GM12874 (cell line): ENCODE measurements at regions not wholly inside any gene's neighbourhood (a gene's known extent, or its start where the extent isn't known, plus 50 kb on each side); places are given as distances from the start of the nearest gene placed in this dataset.
A peak's percentile ranks its signal among the peaks of the same experiment; 100 is the strongest.

Experiments
- TF ChIP-seq, protein P1 (sequence below): IDR thresholded peaks from 2 replicates; pipeline ENCODE4 v1.5.1; 2011; ENCODE audit warnings: low read depth, mild to moderate bottlenecking, control low read depth, low read length, moderate library complexity; ENCODE audit not compliant: insufficient read depth

DNA sequence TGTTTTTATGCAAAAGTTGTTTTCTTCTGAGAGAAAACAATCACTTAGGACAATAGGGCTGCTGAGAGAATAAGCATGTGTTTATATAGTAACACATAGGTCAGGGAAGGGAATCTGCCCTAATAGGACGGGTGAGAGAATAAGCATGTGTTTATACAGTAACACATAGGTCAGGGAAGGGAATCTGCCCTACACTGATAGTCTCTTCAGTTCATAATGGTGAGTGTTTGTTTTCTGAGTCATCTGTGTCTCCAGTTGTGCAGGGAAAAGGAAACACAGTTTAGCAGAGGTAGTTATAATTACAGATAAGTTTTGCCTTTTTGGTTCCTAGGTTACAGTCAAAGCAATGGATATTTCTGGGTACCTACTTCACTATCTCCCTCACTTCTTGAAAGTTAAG lies 252.3 kb upstream of the CA10 start:
- TF ChIP-seq, protein P1, sequence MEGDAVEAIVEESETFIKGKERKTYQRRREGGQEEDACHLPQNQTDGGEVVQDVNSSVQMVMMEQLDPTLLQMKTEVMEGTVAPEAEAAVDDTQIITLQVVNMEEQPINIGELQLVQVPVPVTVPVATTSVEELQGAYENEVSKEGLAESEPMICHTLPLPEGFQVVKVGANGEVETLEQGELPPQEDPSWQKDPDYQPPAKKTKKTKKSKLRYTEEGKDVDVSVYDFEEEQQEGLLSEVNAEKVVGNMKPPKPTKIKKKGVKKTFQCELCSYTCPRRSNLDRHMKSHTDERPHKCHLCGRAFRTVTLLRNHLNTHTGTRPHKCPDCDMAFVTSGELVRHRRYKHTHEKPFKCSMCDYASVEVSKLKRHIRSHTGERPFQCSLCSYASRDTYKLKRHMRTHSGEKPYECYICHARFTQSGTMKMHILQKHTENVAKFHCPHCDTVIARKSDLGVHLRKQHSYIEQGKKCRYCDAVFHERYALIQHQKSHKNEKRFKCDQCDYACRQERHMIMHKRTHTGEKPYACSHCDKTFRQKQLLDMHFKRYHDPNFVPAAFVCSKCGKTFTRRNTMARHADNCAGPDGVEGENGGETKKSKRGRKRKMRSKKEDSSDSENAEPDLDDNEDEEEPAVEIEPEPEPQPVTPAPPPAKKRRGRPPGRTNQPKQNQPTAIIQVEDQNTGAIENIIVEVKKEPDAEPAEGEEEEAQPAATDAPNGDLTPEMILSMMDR = no peak

DNA sequence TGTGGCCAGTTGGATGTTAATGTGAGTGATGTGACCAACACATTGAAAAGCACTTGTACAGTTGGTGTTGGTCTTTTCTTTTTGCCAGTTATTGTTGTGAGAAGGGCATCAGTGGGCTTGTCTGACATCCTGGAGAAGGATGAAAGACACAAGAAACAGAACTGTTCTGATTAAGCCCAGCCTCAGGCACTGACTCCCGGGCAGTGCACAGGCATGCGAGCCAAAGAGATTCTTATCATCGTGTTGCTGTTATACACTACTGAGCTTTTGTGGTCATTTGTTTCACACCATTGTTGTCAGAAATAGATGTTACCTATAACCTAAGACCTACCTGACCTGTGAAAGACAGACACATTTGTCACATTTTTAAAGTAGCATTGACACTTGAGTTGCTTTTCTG lies 236.8 kb upstream of the CA10 start:
- TF ChIP-seq, protein P1 = no peak

GRCh38 chr17:52390422-52390821 lies 231.9 kb upstream of the CA10 start:
- TF ChIP-seq, protein P1 = no peak

DNA sequence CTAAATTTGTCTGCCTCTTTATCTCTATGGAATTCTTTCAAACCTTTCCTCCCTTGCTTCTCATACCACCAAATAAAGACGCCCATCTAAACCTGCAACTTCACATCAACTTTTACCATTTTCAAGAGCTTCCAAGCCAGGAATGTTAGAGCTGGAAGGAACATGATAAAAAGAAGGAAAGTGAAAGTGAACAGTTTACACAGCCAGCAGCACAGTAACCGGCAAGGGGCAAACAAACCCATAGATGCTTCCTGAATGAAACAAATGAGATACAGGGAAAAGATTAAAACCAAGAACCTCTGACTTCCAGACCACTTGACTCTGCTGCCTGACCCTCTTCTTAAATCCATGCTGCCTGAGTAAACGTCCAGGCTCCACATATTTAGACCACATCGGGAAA lies 231.1 kb upstream of the CA10 start:
- TF ChIP-seq, protein P1 = no peak

- TF ChIP-seq, protein P1 = no peak
These were observed 230.4 kb upstream of the CA10 start for GRCh38 chr17:52388941-52389340.

DNA sequence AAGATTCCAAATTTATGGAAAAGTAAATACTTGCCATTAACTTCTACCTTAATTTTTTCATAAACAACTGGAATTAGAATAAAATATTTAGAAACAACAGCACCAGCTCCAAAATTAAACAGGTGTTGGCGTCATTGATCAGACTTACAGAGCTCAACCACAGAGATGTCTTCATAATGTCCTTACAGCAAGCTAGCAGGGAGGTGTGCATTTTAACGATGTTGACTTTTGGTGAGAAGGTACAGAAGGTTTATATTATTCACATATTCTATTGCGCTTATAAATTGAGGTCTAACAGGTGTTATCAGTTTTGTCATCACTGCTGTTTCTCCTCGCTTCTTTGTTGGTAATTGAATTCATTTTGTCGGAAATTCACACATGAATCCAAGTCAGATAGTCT lies 226.2 kb upstream of the CA10 start:
- TF ChIP-seq, protein P1 = no peak

- TF ChIP-seq, protein P1 = peak; percentile 69
These were observed 225.1 kb upstream of the CA10 start for GRCh38 chr17:52383493-52384100.
